Cerebellar nuclear complex (tissue), 1 donor: ENCODE measurements at regions not wholly inside any gene's neighbourhood (a gene's known extent, or its start where the extent isn't known, plus 50 kb on each side); places are given as distances from the start of the nearest gene placed in this dataset.

Source experiments
- DNase-seq, 2 experiments: peaks; one replicate each; lab custom pipeline; 2025; lab: John Stamatoyannopoulos, UW

DNA sequence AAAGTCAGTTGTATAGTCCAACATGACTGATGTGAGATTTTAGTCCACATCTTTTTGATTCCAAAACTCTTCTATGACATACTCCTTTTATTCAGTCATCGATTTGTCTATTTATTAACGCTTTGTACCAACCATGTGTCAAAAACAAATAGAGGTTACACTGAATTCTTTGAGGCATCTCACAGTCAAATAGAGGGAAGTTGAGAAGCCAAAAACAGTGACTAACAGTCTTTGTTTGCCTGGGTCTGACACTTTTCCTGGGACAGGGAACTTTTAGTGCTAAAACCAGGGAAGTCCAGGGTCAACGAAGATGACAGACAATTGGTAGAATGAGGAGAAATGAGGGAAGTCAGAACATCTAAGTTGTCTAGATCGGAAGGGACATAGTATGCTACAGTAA lies 169.9 kb upstream of the HS3ST1 start:
- no peak for DNase-seq

- DNase-seq, result no peak
Measured at GRCh38 chr4:11597506-11597905, 168.8 kb upstream of the HS3ST1 start.

DNA sequence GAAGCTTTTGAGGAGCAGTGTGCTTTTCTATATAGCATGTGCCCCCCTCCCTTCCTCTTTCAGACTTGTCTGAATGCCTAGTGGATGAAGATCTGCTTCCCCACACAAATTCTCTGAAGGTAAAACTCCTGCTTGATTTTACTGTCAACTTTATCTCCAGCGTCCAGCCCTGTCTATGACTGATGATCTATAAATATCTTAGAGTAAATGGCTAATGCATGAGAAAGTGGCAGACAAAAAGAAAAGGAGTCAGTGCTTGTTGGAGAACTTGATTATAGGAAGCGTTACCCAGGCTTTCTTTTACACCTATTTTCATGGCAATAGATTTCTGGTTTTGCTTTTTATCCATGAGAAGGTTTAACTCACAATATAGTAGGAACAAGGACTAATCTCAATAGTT lies 168.3 kb upstream of the HS3ST1 start:
- no peak for DNase-seq

- DNase-seq, result no peak
Measured at GRCh38 chr4:11593576-11594116, 165.0 kb upstream of the HS3ST1 start.

- DNase-seq, result no peak
Measured at GRCh38 chr4:11592276-11592675, 163.6 kb upstream of the HS3ST1 start.

GRCh38 chr4:11590132-11590531 lies 161.4 kb upstream of the HS3ST1 start:
- no peak for DNase-seq

GRCh38 chr4:11589676-11590075 lies 161.0 kb upstream of the HS3ST1 start:
- no peak for DNase-seq

- DNase-seq, result no peak
Measured at GRCh38 chr4:11587797-11588196, 159.1 kb upstream of the HS3ST1 start.

DNA sequence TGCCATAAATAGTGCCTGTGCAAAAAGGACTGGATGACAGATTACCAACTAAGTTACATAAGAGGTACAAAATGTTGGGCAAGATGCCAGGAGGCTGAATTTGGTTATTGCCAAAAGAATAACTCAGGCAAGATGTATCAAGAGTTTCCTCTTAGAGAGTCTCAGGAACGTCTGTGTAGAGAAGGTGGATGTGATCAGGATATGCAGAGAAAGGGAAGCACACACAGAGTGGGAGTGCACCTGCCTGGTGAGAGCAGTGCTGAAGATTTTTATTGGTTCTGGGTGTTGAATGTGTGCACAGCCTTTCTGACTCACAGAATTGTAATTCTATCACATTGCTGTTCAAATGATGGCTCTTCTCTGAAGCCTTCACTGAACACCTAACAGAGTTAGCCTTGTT lies 156.8 kb upstream of the HS3ST1 start:
- DNase-seq, result no peak

DNA sequence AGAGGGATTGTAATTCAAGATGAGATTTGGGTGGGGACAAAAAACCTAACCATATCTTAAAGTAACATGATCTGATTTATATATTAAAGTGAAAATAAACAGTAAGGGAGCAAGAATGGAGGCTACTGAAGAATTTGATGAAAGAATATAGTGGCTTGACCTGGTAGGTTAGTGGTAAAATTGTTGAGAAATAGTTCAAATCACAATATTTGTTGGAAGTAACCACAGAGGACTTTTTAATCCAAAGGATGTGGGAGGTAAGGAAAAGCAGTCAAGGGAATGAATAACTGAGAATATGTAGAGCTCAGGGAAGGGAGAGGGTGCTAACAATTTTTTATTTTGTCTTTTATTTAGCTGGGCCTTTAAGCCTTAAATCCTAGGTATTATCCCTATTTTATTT lies 139.8 kb upstream of the HS3ST1 start:
- no peak for DNase-seq

- DNase-seq, result no peak
Measured at GRCh38 chr4:11566444-11567022, 137.8 kb upstream of the HS3ST1 start.

DNA sequence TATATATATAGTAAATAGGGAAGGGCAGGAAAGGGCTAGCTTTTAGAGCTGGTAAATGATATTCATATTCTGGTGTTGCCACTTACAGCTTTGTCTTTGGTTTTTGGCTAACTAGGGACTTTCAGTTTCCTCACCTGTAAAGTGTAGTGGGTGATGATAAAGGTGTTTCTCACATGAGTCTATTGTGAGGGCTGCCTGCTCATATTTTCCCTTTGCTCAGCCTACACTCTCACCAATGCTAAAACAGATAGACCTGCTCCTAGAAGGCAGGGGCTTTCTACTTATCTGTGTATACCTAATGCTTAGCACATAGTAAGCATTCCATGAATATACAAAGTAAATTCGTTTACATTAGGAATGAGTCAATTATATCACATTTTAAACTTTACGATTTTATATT lies 137.2 kb upstream of the HS3ST1 start:
- DNase-seq, result no peak

DNA sequence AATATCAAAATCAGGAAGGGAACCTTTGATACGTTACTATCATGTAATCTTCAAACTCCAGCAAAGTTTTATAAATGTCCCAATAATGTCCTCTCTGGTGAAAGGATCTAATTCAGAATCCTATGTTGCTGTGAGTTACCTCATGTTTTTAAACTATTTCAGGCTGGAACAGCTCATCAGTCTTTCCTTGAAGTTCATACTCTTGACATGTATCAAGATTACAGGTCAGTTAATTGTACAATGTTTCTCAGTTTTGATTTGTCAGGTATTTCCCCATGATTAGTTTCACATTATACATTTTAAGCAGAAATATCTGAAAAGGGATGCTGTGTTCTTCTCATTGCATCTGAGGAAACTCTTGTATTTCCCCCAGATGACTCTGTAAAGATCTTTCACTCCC lies 136.5 kb upstream of the HS3ST1 start:
- DNase-seq, result no peak

GRCh38 chr4:11564021-11564420 lies 135.3 kb upstream of the HS3ST1 start:
- DNase-seq, result no peak

DNA sequence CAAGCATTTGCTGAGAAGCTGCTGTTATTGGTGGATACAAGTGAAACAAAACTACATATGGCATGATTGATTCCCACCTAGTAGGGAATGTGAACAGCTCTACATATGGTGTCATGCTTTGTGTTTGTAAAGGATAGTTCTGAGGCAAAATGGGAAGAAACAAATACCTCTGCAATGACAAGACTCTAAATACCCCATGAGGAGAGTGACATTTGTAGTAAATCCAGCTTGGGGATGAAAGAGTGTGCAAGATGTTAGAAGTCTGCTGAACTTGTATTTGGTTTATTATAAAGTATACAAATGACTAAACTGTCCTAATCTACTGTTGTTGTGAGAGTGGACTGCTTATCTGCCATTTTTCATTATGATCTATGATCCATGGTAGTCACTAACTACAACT lies 120.8 kb upstream of the HS3ST1 start:
- DNase-seq, result no peak

DNA sequence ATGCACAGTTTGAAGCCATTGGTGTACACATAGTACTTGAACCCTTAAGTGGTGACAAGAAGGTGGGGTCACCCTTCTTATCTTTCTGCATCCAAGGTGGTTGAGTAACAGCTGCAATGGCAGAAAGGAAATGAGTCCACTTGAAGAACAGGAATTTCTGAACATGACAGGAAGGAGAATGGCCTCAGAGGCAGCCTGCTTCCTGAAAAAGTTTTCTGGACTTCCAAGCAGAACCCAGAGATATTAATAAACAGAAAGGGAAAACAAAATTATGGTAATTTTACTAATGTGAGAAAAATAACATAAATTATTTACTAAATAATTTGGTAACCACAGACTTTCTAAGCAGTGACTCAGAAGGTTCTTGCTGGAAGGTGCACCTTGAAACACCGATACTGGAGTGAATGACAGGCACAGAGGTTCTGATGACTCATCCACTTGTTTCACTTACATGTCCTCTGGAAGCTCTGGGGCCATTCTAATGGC lies 119.9 kb upstream of the HS3ST1 start:
- DNase-seq, result no peak

DNA sequence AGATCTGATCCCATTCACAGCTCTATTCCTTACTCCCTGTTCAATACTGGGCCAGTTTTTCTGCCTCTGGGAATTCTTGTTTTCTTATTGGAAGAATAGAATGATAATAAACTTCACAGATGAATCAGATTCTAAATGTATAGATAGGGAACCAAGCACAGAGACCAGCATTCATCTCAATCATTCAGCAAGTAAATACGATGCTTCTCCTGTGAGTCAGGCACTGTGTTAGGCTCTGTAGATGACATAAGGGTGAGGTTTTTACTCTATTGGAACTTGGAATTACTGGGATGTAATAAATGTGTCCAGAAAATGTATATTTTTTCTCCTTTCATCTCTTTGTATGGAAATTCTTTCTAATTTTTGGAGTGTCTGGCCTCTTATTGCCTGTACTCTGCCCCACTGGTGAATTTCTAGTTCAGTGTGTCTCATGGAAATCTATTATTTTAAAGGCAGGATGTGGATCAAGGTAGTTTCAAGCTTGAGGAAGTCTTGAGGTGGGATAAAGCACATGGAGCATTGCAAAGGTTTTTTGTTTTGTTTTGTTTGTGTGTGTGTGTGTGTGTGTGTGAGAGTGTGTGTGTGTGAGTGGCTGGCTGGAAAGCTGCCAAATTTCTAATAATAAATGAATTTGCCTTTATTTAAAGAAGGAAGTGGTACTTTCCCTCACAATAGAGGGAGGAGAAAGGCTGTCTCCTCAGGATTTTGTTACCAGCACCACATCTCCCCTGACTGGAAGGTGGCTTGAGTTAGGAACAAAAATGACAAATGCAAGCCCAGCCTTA lies 117.9 kb upstream of the HS3ST1 start:
- no peak for DNase-seq

- no peak for DNase-seq
Measured at GRCh38 chr4:11545651-11546050, 117.0 kb upstream of the HS3ST1 start.

DNA sequence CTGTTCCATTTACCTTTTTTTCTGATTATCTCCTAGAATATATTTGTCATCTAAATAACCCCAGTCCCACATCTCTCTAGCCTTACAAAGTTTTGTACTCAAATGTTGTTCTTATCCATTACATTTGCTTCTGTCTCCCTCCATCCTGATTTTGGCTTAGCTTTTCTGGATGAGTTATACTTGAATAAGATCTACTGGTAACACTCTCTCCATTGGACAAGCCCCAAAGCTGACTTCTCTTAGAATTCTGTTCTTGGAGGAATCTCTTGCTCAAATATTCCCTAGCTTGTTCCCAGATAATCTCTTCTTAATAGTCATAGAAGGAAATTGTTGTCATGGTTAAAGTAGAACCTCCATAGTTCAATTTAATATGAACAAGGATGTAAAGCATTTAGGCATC lies 115.5 kb upstream of the HS3ST1 start:
- DNase-seq, result no peak

- DNase-seq, result no peak
Measured at GRCh38 chr4:11543706-11544105, 115.0 kb upstream of the HS3ST1 start.

DNA sequence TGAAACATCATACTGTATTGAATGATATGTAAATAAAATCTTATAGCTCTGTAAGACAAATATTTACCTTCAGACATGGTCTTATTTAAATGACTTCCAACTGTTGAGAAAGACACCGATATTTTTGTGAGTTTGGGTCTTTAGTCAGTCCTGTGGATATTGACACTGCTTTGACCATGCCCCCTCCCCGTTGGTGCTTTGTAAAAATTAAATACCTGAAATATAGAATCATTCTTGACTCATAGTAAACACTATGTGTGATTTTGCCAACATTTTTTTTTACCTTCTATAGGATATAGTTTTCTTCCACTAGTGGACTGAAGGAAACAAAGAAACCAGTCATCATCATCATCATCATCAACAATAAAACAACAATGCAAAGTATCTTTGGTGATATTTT lies 114.3 kb upstream of the HS3ST1 start:
- no peak for DNase-seq

DNA sequence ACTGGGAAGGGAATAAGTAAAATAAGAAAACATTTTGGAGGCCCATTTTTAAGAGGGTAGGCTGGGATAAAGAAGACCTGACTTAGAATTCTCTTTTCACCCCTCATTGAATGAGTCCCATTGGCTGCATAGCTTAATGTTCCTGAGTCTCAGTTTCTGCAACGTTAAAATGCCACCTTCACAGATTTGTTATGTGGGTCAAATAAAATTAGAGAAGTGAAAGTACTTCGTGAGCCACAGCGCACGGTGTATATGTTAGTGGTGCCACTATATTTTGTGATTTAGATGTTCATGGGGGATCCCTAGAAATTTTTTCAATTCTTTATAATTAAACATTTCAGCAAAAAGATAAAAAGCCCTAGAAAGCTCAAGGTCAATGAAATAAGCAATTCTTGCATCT lies 109.2 kb upstream of the HS3ST1 start:
- no peak for DNase-seq

- no peak for DNase-seq
Measured at GRCh38 chr4:11535333-11535732, 106.6 kb upstream of the HS3ST1 start.
